Transverse colon (tissue), 4 donors: ENCODE measurements at regions not wholly inside any gene's neighbourhood (a gene's known extent, or its start where the extent isn't known, plus 50 kb on each side); places are given as distances from the start of the nearest gene placed in this dataset.

Experiments used
- POLR2A ChIP-seq: fragments of 450-650 bp; IDR thresholded peaks from one replicate; pipeline ENCODE4 v1.6.1; 2016; ENCODE audit warnings: antibody characterized with exemption, mild to moderate bottlenecking, moderate library complexity
- POLR2AphosphoS5 ChIP-seq, 3 donors: sonication (generic); formaldehyde crosslinking; IDR thresholded peaks; one replicate each; pipeline ENCODE4 v1.6.1; 2016; ENCODE audit warnings: antibody characterized with exemption in 3 of 3
- TF ChIP-seq, protein P1 (sequence below), 5 experiments: fragments of 200-600 bp in 3 of 5; fragments of 450-650 bp in 2 of 5; sonication (generic) in 3 of 5; IDR thresholded peaks; 1 replicate in 2 of 5; 2 replicates in 3 of 5; pipeline ENCODE4 v1.5.1; 2016 to 2017; ENCODE audit warnings: antibody characterized with exemption in 5 of 5, inconsistent platforms in 3 of 5, mild to moderate bottlenecking in 2 of 5, moderate library complexity in 1 of 5

DNA sequence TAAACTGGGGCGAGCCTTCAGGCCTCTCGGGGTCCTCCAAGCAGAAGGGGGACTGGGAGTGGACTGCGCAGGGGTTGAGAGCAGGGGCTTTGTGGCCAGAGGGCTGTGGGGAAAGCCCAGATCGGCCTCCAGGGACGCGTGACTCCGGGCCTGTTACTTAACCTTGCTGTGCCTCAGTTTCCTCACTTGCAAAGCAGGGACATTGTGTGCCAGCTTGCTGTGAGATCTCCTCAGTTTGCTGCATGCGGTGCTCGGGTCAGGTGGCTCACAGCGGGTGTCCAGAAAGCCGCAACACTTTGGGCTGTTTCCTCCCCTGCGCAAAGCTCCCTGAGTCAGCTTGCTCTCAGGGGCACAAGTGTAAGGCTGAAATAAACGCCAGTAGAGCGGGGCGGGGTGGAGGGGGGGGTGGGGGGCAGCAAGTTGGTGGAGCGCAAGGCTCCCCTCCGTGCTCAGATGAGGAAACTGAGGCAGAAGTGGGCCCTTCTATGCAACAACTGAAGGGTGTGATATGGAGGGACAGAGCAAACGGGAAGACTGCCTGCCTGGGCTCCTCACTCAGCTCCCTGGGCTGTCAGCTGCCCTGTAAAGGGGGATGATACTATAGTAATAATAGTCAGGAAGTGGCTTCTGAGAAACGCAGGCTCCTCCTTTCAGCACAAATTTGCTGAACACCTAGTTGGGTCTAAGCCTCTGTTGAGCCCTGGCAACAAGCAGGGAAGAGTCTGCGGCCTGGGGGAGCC is 101.0 kb downstream of the HMX1 start:
- TF ChIP-seq, protein P1, sequence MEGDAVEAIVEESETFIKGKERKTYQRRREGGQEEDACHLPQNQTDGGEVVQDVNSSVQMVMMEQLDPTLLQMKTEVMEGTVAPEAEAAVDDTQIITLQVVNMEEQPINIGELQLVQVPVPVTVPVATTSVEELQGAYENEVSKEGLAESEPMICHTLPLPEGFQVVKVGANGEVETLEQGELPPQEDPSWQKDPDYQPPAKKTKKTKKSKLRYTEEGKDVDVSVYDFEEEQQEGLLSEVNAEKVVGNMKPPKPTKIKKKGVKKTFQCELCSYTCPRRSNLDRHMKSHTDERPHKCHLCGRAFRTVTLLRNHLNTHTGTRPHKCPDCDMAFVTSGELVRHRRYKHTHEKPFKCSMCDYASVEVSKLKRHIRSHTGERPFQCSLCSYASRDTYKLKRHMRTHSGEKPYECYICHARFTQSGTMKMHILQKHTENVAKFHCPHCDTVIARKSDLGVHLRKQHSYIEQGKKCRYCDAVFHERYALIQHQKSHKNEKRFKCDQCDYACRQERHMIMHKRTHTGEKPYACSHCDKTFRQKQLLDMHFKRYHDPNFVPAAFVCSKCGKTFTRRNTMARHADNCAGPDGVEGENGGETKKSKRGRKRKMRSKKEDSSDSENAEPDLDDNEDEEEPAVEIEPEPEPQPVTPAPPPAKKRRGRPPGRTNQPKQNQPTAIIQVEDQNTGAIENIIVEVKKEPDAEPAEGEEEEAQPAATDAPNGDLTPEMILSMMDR (IDR thresholded peaks at IDR 0.05), result no peak
- TF ChIP-seq POLR2A, result no peak
- TF ChIP-seq POLR2AphosphoS5 (IDR thresholded peaks at IDR 0.05), result no peak
